T-cell (primary cell): ENCODE measurements at regions not wholly inside any gene's neighbourhood (a gene's known extent, or its start where the extent isn't known, plus 50 kb on each side); places are given as distances from the start of the nearest gene placed in this dataset.

Experiments used
- ATAC-seq, 4 experiments: fragments of 200-7000 bp in 3 of 4; fragments of 150-1000 bp in 1 of 4; cut with Tn5 transposase; replicated peaks in 1 of 4; 1 replicate in 3 of 4; 2 replicates in 1 of 4; pipeline ENCODE4 v1.10.0; 2021; ENCODE audit warnings: moderate library complexity in 3 of 4, mild to moderate bottlenecking in 2 of 4, moderate number of reproducible peaks in 1 of 4
- CTCF ChIA-PET, 2 donors: fragments of 300-600 bp; sonication (Branson Sonifier 250); formaldehyde crosslinking; loops; one replicate each; lab custom pipeline; 2022; ENCODE audit warnings: antibody characterized with exemption in 2 of 2; lab: Charles Lee
- POLR2A ChIA-PET, 2 donors: fragments of 300-600 bp; sonication (Branson Sonifier 250); formaldehyde crosslinking; loops; one replicate each; lab custom pipeline; 2022; ENCODE audit warnings: antibody characterized with exemption in 2 of 2; lab: Charles Lee
- DNase-seq, 35 experiments: peaks; one replicate each; pipeline versions ENCODE4 v3.0.0 to v3.0.0-alpha.2; 2013 to 2023
- H3K27ac ChIP-seq: one replicate; pipeline ENCODE4 v1.5.1; 2013; ENCODE audit warnings: low read length
- H3K27me3 ChIP-seq, 2 experiments: replicated peaks in 1 of 2; 1 replicate in 1 of 2; 2 replicates in 1 of 2; pipeline versions ENCODE4 v1.6.1 to v1.7.0; 2013; ENCODE audit warnings: low read length in 1 of 2, mixed read lengths in 1 of 2; ENCODE audit not compliant: control insufficient read depth in 2 of 2, insufficient read depth in 2 of 2; ENCODE audit errors: extremely low read depth in 1 of 2
- H3K36me3 ChIP-seq, 2 donors: 1 replicate in 1 of 2; 2 replicates in 1 of 2; pipeline versions ENCODE4 v1.6.1 to v1.7.0; 2013; ENCODE audit warnings: low read length in 1 of 2; ENCODE audit not compliant: control insufficient read depth in 2 of 2, insufficient read depth in 1 of 2; ENCODE audit errors: extremely low read depth in 1 of 2
- H3K4me1 ChIP-seq, 2 experiments: 1 replicate in 1 of 2; 2 replicates in 1 of 2; pipeline versions ENCODE4 v1.6.1 to v1.7.0; 2013; ENCODE audit warnings: low read length in 2 of 2, mixed read lengths in 1 of 2; ENCODE audit not compliant: insufficient read depth in 2 of 2, control insufficient read depth in 1 of 2; ENCODE audit errors: extremely low read depth in 1 of 2
- H3K4me3 ChIP-seq, 2 donors: 1 replicate in 1 of 2; 2 replicates in 1 of 2; pipeline versions ENCODE4 v1.5.1 to v1.7.0; 2013; ENCODE audit warnings: mild to moderate bottlenecking in 2 of 2, low read length in 1 of 2, moderate library complexity in 1 of 2; ENCODE audit not compliant: control insufficient read depth in 1 of 2; ENCODE audit errors: extremely low read depth in 1 of 2
- H3K9me3 ChIP-seq: 2 replicates; pipeline ENCODE4 v1.7.0; 2013
- H3K27ac Mint-ChIP-seq, 2 donors: one replicate each; pipeline ENCODE4 v1.8.0; 2020 to 2021; ENCODE audit warnings: mild to moderate bottlenecking in 2 of 2, mixed read lengths in 2 of 2
- H3K27me3 Mint-ChIP-seq, 2 donors: one replicate each; pipeline ENCODE4 v1.8.0; 2021 to 2022; ENCODE audit warnings: mixed read lengths in 2 of 2
- H3K36me3 Mint-ChIP-seq: one replicate; pipeline ENCODE4 v1.8.0; 2021; ENCODE audit warnings: mixed read lengths
- H3K4me1 Mint-ChIP-seq, 3 donors: one replicate each; pipeline ENCODE4 v1.8.0; 2020 to 2022; ENCODE audit warnings: mixed read lengths in 3 of 3, mild to moderate bottlenecking in 1 of 3
- H3K4me3 Mint-ChIP-seq, 3 donors: one replicate each; pipeline ENCODE4 v1.8.0; 2020 to 2022; ENCODE audit warnings: mild to moderate bottlenecking in 3 of 3, mixed read lengths in 3 of 3, moderate library complexity in 3 of 3
- H3K9me3 Mint-ChIP-seq, 3 donors: one replicate each; pipeline ENCODE4 v1.8.0; 2020 to 2022; ENCODE audit warnings: mixed read lengths in 3 of 3
- WGBS: methylation state at CpG from one replicate; pipeline ENCODE4 v1.1.5; 2013; ENCODE audit warnings: missing lambda C conversion rate; ENCODE audit not compliant: insufficient coverage; 5-methylcytosine and 5-hydroxymethylcytosine counted together

GRCh38 chr12:4174417-4174816 lies 99.1 kb upstream of the CCND2 start:
- no peaks in the 10 kb centered on the region for H3K4me1 ChIP-seq
- Mint-ChIP-seq H3K27me3 (no peaks in the 10 kb centered on the region), H3K4me1 (peaks cover 0 to 8% (median 5%) of the 10 kb centered on the region in 3 donors), H3K9me3 (no peaks in the 10 kb centered on the region), H3K4me3 (no peak overlapping the region), H3K36me3 (no peaks in the 10 kb centered on the region), H3K27ac (no peak overlapping the region)
- no peak overlapping the region for H3K4me3 ChIP-seq
- ATAC-seq: no peak
- POLR2A ChIA-PET: no interaction called here
- no CpG with 5 or more reads among the region's 3 CpGs for WGBS
- no peaks in the 10 kb centered on the region for H3K27me3 ChIP-seq
- no peaks in the 10 kb centered on the region for H3K36me3 ChIP-seq
- no peak overlapping the region for H3K27ac ChIP-seq
- H3K9me3 ChIP-seq: no peaks in the 10 kb centered on the region
- CTCF ChIA-PET: no interaction called here
- DNase-seq: no peak

GRCh38 chr12:4172999-4173398 lies 100.6 kb upstream of the CCND2 start:
- Mint-ChIP-seq H3K4me1 (peaks cover 0 to 8% (median 6%) of the 10 kb centered on the region in 3 donors), H3K27me3 (no peaks in the 10 kb centered on the region), H3K9me3 (no peaks in the 10 kb centered on the region), H3K27ac (no peak overlapping the region), H3K4me3 (no peak overlapping the region), H3K36me3 (no peaks in the 10 kb centered on the region)
- ChIA-PET CTCF (no interaction called here), POLR2A (interaction anchor here in 1 of 2 donors (0.5 kb wide), 1 partner anchor 97 kb away, joined by 4 read pairs; no protein-coding TSS in a partner anchor)
- Histone ChIP-seq H3K4me1 (no peaks in the 10 kb centered on the region), H3K27me3 (no peaks in the 10 kb centered on the region), H3K36me3 (no peaks in the 10 kb centered on the region), H3K9me3 (no peaks in the 10 kb centered on the region), H3K4me3 (no peak overlapping the region), H3K27ac (no peak overlapping the region)
- DNase-seq (no peak), ATAC-seq (no peak)
- 88% methylated on average over 2 of the region's 4 CpGs for WGBS

GRCh38 chr12:4171742-4172141 lies 101.8 kb upstream of the CCND2 start:
- Histone ChIP-seq H3K4me3 (no peak overlapping the region), H3K36me3 (no peaks in the 10 kb centered on the region), H3K9me3 (no peaks in the 10 kb centered on the region), H3K4me1 (no peaks in the 10 kb centered on the region), H3K27ac (no peak overlapping the region), H3K27me3 (no peaks in the 10 kb centered on the region)
- Mint-ChIP-seq H3K27me3 (no peaks in the 10 kb centered on the region), H3K9me3 (no peaks in the 10 kb centered on the region), H3K4me1 (peaks cover 0 to 8% (median 6%) of the 10 kb centered on the region in 3 donors), H3K36me3 (no peaks in the 10 kb centered on the region), H3K27ac (no peak overlapping the region), H3K4me3 (no peak overlapping the region)
- CTCF ChIA-PET: no interaction called here
- WGBS: no CpG with 5 or more reads among the region's 3 CpGs
- ATAC-seq (no peak), DNase-seq (no peak)
- POLR2A ChIA-PET: no interaction called here

- H3K9me3 Mint-ChIP-seq: no peaks in the 10 kb centered on the region
- H3K27ac ChIP-seq: no peak overlapping the region
- WGBS: 55% methylated on average over 1 of the region's 4 CpGs
- H3K36me3 ChIP-seq: no peaks in the 10 kb centered on the region
- H3K27me3 ChIP-seq: no peaks in the 10 kb centered on the region
- H3K4me3 Mint-ChIP-seq: peak overlapping the region in 1 of 3 donors; percentile 8
- peaks cover 4 to 17% (median 14%) of the 10 kb centered on the region in 3 donors for H3K4me1 Mint-ChIP-seq
- H3K36me3 Mint-ChIP-seq: no peaks in the 10 kb centered on the region
- ChIA-PET CTCF (interaction anchor here in 1 of 2 donors (0.7 kb wide), 1 partner anchor 107 kb away, joined by 4 read pairs; no protein-coding TSS in a partner anchor), POLR2A (no interaction called here)
- H3K4me3 ChIP-seq: no peak overlapping the region
- DNase-seq (no peak), ATAC-seq (no peak)
- H3K27me3 Mint-ChIP-seq: no peaks in the 10 kb centered on the region
- H3K27ac Mint-ChIP-seq: no peak overlapping the region
- peaks cover 2 to 6% of the 10 kb centered on the region in 2 experiments for H3K4me1 ChIP-seq
- H3K9me3 ChIP-seq: no peaks in the 10 kb centered on the region
Observed at GRCh38 chr12:4169959-4170358, 103.6 kb upstream of the CCND2 start.

GRCh38 chr12:4169531-4169930 lies 104.0 kb upstream of the CCND2 start:
- no peak overlapping the region for H3K27ac ChIP-seq
- peak overlapping the region in 2 of 3 donors; percentile 0 to 8 for H3K4me3 Mint-ChIP-seq
- CTCF ChIA-PET: interaction anchor here in 1 of 2 donors (0.7 kb wide), 1 partner anchor 107 kb away, joined by 4 read pairs; no protein-coding TSS in a partner anchor
- POLR2A ChIA-PET: no interaction called here
- H3K36me3 ChIP-seq: no peaks in the 10 kb centered on the region
- 76% methylated on average over 5 of the region's 5 CpGs for WGBS
- H3K4me1 ChIP-seq: peaks cover 2 to 8% of the 10 kb centered on the region in 2 experiments
- H3K27me3 Mint-ChIP-seq: no peaks in the 10 kb centered on the region
- H3K36me3 Mint-ChIP-seq: no peaks in the 10 kb centered on the region
- no peaks in the 10 kb centered on the region for H3K9me3 Mint-ChIP-seq
- DNase-seq (no peak), ATAC-seq (no peak)
- no peak overlapping the region for H3K27ac Mint-ChIP-seq
- H3K9me3 ChIP-seq: no peaks in the 10 kb centered on the region
- peaks cover 7 to 21% (median 17%) of the 10 kb centered on the region in 3 donors for H3K4me1 Mint-ChIP-seq
- H3K27me3 ChIP-seq: no peaks in the 10 kb centered on the region
- no peak overlapping the region for H3K4me3 ChIP-seq

- H3K4me1 ChIP-seq: peaks cover 6 to 14% of the 10 kb centered on the region in 2 experiments
- H3K36me3 Mint-ChIP-seq: no peaks in the 10 kb centered on the region
- WGBS: 95% methylated on average over 4 of the region's 6 CpGs
- ATAC-seq: no peak
- no peak overlapping the region for H3K27ac Mint-ChIP-seq
- H3K27me3 Mint-ChIP-seq: no peaks in the 10 kb centered on the region
- no peaks in the 10 kb centered on the region for H3K9me3 Mint-ChIP-seq
- no peak overlapping the region for H3K27ac ChIP-seq
- H3K4me3 ChIP-seq: no peak overlapping the region
- ChIA-PET POLR2A (no interaction called here), CTCF (interaction anchor here in 1 of 2 donors (0.5 kb wide), 1 partner anchor 257 kb away, joined by 4 read pairs; no protein-coding TSS in a partner anchor)
- no peaks in the 10 kb centered on the region for H3K9me3 ChIP-seq
- peaks cover 8 to 26% (median 21%) of the 10 kb centered on the region in 3 donors for H3K4me1 Mint-ChIP-seq
- no peak for DNase-seq
- H3K4me3 Mint-ChIP-seq: no peak overlapping the region
- no peaks in the 10 kb centered on the region for H3K27me3 ChIP-seq
- H3K36me3 ChIP-seq: no peaks in the 10 kb centered on the region
Observed at GRCh38 chr12:4168036-4168435, 105.5 kb upstream of the CCND2 start.
